Parathyroid adenoma (tissue), 2 donors: ENCODE measurements at regions not wholly inside any gene's neighbourhood (a gene's known extent, or its start where the extent isn't known, plus 50 kb on each side); places are given as distances from the start of the nearest gene placed in this dataset.

Source experiments
- H2AFZ ChIP-seq: fragments of 300-600 bp; sonication (generic); one replicate; pipeline ENCODE4 v1.7.0; 2017; ENCODE audit warnings: antibody characterized with exemption, mild to moderate bottlenecking
- H3K27ac ChIP-seq: fragments of 300-600 bp; sonication (generic); one replicate; pipeline ENCODE4 v1.7.0; 2017
- H3K27me3 ChIP-seq: fragments of 300-600 bp; sonication (generic); one replicate; pipeline ENCODE4 v1.7.0; 2017; ENCODE audit warnings: low read length; ENCODE audit not compliant: control insufficient read depth, insufficient read depth
- H3K36me3 ChIP-seq: fragments of 300-600 bp; sonication (generic); one replicate; pipeline ENCODE4 v1.7.0; 2017; ENCODE audit warnings: low read length; ENCODE audit not compliant: control insufficient read depth, insufficient read depth
- H3K4me1 ChIP-seq: fragments of 300-600 bp; sonication (generic); one replicate; pipeline ENCODE4 v1.7.0; 2017; ENCODE audit warnings: control low read depth
- H3K4me2 ChIP-seq: fragments of 300-600 bp; sonication (generic); one replicate; pipeline ENCODE4 v1.7.0; 2017; ENCODE audit warnings: low read length
- H3K4me3 ChIP-seq: fragments of 300-600 bp; sonication (generic); one replicate; pipeline ENCODE4 v1.7.0; 2017; ENCODE audit warnings: low read depth, low read length
- H3K79me2 ChIP-seq: fragments of 300-600 bp; sonication (generic); one replicate; pipeline ENCODE4 v1.7.0; 2017; ENCODE audit warnings: control low read depth
- H3K9ac ChIP-seq: fragments of 300-600 bp; sonication (generic); one replicate; pipeline ENCODE4 v1.7.0; 2017; ENCODE audit warnings: mild to moderate bottlenecking
- H3K9me3 ChIP-seq: fragments of 300-600 bp; sonication (generic); one replicate; pipeline ENCODE4 v1.7.0; 2017; ENCODE audit warnings: low read length; ENCODE audit not compliant: control insufficient read depth
- CTCF ChIP-seq: fragments of 300-600 bp; sonication (generic); IDR thresholded peaks from one replicate; pipeline ENCODE4 v1.7.0; 2017; ENCODE audit warnings: antibody characterized with exemption, mild to moderate bottlenecking
- donor health status: primary hyperparathyroidism.

- Histone ChIP-seq H3K9me3 (no peaks in the 10 kb centered on the region), H3K36me3 (no peaks in the 10 kb centered on the region), H3K4me1 (no peaks in the 10 kb centered on the region), H3K4me3 (no peak overlapping the region), H3K9ac (no peak overlapping the region), H3K27me3 (no peaks in the 10 kb centered on the region), H3K79me2 (no peaks in the 10 kb centered on the region), H3K27ac (no peak overlapping the region), H2AFZ (no peak overlapping the region), H3K4me2 (no peak overlapping the region)
- TF ChIP-seq CTCF: no peak
These were observed 168.9 kb upstream of the HMCN1 start for GRCh38 chr1:185565302-185565701.

DNA sequence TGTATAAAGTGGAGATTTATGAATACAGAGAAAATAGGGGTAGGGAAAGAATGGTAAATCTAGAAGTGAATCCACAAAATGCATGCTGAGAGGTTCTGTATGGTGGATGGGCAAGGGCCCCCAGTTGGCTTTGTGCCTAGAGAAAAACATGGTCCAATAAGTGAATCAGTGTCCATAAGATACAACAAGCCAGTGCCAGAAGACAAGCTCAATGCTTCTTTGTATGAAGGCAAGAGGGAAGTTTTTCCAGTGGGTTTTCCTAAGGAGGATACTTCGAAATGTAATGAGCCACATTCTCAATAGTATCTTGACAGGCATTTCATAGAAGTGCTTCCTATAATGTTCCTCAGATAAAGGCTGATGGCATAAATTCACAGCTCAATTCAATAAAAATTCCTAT is 169.4 kb upstream of the HMCN1 start:
- no peak overlapping the region for H3K4me3 ChIP-seq
- H3K4me2 ChIP-seq: no peak overlapping the region
- H2AFZ ChIP-seq: no peak overlapping the region
- H3K36me3 ChIP-seq: no peaks in the 10 kb centered on the region
- no peak for TF ChIP-seq CTCF
- H3K9ac ChIP-seq: no peak overlapping the region
- no peak overlapping the region for H3K27ac ChIP-seq
- no peaks in the 10 kb centered on the region for H3K79me2 ChIP-seq
- H3K9me3 ChIP-seq: no peaks in the 10 kb centered on the region
- no peaks in the 10 kb centered on the region for H3K27me3 ChIP-seq
- no peaks in the 10 kb centered on the region for H3K4me1 ChIP-seq

GRCh38 chr1:185562461-185563359 is 171.5 kb upstream of the HMCN1 start:
- Histone ChIP-seq H3K4me1 (no peaks in the 10 kb centered on the region), H3K27me3 (no peaks in the 10 kb centered on the region), H3K9ac (no peak overlapping the region), H3K79me2 (no peaks in the 10 kb centered on the region), H3K36me3 (no peaks in the 10 kb centered on the region), H3K27ac (no peak overlapping the region), H3K4me3 (no peak overlapping the region), H2AFZ (no peak overlapping the region), H3K4me2 (no peak overlapping the region), H3K9me3 (no peaks in the 10 kb centered on the region)
- TF ChIP-seq CTCF: no peak

DNA sequence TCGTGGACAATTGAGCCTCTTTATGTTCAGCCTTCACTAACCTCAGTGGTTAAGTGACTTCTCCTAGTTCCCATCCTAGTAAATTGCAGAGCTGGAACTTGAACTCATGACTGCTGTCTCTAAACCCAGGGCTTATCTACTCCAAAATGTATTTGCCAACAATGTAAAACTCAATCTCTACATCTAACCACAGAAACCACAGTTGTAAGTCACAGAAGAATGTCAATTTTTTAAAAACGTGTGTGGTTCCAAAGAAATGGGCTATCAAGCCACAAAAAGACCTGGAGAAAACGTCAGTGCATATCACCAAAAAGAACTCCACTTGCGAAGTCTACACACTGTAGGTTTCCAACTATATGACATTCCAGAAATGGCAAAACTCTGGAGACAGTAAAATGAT is 172.6 kb upstream of the HMCN1 start:
- Histone ChIP-seq H3K4me2 (no peak overlapping the region), H3K36me3 (no peaks in the 10 kb centered on the region), H3K27ac (no peak overlapping the region), H2AFZ (no peak overlapping the region), H3K4me1 (no peaks in the 10 kb centered on the region), H3K27me3 (no peaks in the 10 kb centered on the region), H3K4me3 (no peak overlapping the region), H3K79me2 (no peaks in the 10 kb centered on the region), H3K9ac (no peak overlapping the region), H3K9me3 (no peaks in the 10 kb centered on the region)
- no peak for TF ChIP-seq CTCF

DNA sequence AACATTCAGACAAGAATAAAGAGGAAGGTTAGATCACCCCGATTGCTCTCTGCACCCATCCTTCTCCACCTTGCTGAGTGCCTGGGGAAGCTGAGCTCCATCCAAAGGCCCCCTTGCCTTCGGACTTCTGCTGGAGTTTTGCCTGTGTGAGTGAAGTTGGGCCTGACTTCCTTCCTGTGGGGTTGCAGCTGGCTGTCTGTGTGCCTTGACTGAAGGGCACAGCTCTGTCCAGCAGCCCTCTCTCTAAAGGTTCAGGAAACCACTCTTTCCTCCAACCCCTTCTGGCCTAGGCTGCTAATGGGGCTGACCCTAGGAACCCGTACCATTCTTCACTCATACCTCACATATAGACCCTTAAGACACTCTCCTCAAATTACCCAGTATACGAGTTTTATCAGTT is 173.4 kb upstream of the HMCN1 start:
- Histone ChIP-seq H3K27me3 (no peaks in the 10 kb centered on the region), H3K79me2 (no peaks in the 10 kb centered on the region), H3K9ac (no peak overlapping the region), H3K4me1 (no peaks in the 10 kb centered on the region), H3K36me3 (no peaks in the 10 kb centered on the region), H3K4me3 (no peak overlapping the region), H3K9me3 (no peaks in the 10 kb centered on the region), H2AFZ (no peak overlapping the region), H3K4me2 (no peak overlapping the region), H3K27ac (no peak overlapping the region)
- no peak for TF ChIP-seq CTCF
